SHP77 treated with DMSO at 0.1 percent for 48 hours (cell line): ENCODE measurements at regions not wholly inside any gene's neighbourhood (a gene's known extent, or its start where the extent isn't known, plus 50 kb on each side); places are given as distances from the start of the nearest gene placed in this dataset.

Source experiments
- DNase-seq: peaks from one replicate; lab custom pipeline; 2025; lab: John Stamatoyannopoulos, UW

DNA sequence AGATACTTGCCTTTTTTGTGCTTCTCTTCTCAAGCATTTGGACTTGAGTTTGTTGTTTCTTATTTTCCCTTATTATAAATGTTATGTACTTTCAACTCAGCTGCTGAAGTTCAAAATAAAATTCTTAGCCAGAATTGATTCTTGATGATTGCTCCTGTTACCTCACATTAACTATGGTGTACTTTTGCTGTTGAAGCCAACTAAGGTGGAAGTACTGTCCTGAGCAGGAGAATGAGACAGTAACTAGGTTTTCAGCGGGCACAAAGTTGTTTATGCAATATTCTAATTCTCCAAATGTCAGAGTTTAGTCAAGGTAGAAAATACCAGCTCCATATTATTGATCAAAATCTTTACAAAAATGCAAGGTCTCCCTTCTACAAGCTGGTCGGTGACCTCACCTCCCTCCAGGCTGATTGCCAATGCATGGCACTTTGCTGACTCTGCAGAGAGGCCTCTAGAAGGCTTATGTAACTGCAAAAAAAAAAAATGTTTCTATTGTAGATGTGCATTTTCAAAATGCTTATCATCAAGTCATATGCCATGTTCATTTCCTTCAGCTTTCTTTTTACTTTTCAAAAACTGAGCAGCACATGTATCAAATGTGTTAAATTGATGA, 1783.5 kb upstream of the WWC1 start:
- DNase-seq = no peak

DNA sequence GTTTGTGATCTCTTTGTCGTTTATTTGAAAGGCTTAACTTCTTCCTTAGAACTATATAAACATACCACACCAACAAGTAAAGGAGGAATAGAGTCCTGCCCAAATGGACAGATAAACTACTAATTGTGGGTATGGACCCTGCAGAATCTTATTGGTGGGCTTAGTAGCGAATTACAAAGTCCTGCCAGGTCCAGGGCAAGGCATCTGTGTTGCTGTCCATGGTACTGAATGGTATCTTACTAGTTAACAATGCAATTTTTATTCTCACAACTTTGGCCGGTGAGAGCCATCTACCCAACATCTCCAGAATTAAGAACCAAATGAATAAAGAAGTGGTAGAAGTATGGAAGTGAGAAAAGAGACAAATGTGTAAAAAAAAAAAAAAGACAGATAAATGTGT, 1782.4 kb upstream of the WWC1 start:
- no peak for DNase-seq

DNA sequence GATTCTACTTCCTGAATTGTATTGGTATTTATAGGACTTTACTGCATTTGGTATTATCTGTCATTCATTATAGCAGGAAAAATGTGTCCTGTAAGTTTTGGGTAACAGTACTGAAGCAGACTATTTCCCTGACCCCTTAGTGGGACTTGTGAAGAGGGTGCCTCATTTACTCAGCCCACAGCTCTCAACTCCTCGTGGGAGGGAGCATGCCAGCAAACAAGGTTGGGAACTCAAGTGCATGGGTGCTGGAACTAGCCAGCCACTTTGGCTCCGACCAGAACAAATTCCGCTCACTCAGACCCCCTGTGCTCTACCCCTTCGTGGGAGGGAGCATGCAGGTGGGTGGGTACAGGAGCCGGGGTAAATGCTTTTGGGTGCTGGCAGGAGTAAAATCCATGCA, 1773.5 kb upstream of the WWC1 start:
- no peak for DNase-seq

DNA sequence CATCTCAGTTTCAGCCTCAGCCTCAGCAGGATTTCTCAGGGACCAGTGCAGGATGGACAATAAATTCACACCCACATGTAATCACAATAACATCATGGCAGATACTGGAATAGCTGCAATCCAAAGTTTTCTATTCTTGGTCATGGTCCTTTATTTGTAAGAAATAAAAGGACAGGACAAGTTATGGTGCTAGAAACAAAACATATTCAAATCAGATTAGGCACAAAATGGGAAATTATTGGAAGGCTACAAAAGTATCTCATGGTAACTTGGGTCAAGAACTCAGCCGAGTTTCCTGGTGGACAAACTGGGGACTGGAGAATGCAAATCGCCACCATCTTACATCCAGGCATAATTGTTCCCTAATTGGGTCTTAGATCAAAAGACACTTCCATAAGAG, 1768.2 kb upstream of the WWC1 start:
- no peak for DNase-seq

DNA sequence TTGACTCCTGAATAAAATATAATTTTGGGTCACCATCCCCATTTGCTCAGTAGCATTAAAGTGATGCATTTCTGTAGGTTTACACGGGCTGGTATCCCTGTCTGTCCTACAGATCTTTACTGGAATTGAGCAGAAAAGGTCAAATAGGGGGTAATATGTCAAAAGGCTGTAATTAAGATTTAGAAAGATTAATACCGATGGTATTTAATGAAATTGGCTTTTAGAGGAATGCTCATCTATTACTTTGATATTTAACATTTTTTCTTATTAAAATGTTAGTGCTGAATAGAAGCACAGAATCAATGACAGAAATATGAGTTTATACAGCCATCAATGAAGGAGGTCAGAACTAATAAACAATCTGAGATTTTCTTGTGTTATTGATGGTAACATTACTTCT, 1762.2 kb upstream of the WWC1 start:
- DNase-seq = no peak

DNA sequence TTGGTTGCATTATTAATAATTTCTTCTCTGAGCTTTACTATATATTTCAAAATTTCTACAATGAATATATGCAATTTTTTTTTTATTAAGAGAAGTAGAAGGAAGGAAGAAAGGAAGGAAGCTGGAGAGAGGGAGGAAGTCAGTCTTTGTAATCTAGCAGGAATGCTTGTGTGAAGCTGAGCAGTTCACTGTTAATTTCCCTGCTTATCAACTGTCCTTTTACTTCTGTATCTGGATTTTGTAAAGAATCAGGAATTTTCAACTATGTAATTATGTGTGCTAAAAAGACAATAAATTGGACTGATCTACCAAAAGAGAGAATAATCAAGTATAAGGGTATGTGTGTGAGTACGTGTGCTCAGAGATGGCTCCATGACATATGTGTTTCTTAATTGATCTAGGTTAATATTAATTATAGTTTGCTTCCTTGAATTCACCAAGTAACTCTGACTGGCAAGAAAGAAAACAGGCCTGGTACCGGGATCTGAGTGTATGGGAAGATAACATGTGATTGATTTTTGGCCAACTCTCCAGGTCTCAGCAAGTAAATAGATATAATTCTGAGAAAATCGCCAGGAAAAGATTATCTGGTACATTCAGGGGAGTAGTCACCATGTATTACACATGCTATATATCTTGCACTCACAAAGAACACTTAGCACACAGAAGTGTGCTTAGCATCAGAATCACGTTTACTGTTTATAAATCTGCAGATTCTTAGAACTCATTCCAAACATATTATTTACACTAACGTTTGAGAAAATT, 1758.8 kb upstream of the WWC1 start:
- no peak for DNase-seq

DNA sequence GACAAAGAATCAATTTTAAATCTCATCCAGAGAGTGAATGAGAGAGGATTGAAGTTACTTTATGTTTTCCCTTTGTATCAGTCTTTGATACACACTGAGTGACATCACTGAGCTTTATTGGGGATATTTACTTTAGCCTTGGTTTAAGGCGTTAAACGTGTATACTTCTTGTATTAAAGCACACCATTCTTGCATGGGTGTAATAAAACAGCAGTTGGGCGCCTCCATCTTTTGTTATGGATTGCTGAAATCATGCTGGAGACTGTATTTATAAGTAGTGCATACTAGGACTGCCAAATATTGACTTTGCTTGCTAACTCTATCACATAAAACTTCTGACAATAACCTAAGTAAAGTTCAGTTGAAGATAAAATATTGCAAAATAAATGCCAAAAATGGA, 1755.8 kb upstream of the WWC1 start:
- DNase-seq = no peak

DNA sequence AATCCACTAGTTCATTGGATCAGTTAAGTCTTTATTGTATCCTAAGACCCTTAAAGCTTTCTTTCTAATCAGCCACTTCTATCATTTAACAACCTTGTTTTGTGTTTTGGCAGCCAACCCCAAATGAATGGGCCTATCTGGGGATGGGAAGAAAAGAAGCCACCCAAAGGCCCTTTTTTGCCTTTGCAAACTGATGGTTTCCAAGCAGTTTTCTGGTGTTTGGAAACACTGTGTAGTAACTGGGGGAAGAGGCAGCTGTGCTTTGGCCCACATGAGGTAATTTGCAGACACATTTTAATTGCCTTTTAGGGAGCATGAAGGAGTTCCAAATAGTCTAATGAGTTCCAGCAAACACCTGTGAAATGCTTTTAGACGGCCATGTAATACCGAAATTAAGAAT, 1751.3 kb upstream of the WWC1 start:
- DNase-seq = no peak

DNA sequence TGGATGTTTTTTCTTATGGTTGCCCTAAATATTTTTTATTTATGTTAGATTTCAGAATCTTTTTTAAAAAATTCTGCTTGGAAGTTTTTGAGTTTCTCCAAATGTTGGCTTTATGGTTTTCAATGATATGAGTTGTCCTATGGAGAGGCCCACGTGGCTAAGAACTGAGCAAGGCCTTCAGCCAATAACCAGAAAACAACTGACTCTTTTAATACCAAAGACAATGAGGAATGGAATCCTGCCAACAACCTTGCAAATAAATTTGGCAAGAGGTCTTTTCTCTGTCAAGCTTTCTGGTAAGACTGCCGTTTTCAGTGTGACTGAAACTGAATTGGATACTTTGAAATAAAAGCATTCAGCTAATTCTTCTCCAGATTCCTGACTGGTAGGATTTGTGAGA, 1740.1 kb upstream of the WWC1 start:
- DNase-seq = no peak

DNA sequence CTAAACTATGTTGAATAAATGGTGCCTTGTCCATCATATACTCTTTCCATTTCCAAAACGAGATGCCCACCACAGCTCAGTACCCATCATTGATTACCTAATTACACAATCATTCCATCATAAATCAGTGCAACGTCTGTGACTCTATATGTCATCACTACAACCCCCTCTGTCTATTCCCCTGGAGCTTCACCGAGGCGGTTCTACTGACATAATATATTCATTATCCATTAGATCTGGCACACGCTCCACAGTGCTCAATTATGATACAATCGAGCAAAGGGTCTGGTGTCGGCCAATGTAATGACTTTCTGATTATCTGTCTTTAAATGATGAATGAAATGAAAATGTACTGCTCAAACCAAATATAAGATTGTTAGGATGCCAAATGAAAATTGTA, 1737.7 kb upstream of the WWC1 start:
- no peak for DNase-seq

DNA sequence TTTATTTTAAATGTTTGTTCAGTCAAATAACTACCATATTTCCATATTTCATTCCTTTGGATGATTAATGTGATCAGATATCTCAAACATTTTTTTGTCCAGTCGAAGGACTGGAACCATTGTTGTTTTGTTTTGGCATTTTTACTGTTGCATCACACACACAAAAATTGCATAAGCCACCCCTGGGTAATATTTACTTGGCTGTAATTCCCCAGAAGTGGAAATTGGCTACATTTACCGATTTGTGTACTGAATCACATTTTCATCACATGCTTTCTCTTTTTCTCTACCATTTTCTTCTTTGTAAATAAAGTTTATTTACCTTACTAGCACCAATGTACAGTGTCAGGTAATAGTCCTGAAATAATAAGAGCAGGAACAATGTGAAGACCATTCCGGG, 1729.7 kb upstream of the WWC1 start:
- DNase-seq = no peak

DNA sequence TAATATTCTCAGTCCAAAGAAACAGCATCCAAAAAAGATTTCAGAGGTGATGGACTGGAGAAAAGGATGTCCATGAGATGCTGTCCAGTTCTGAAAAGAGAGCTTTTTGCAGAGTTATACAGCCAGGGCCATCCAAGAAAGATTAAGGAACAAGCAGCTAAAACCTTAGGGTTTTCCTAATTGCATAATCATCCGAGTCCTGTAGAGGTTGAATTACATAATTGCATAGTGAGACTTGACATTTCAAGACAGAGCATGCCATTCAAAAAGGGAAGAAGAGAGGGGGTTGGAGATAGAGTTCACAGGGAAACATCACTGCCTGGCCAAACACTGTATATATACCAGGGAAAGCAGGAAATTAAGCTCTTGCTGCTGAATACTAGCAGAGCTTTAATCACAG, 1729.2 kb upstream of the WWC1 start:
- no peak for DNase-seq

DNA sequence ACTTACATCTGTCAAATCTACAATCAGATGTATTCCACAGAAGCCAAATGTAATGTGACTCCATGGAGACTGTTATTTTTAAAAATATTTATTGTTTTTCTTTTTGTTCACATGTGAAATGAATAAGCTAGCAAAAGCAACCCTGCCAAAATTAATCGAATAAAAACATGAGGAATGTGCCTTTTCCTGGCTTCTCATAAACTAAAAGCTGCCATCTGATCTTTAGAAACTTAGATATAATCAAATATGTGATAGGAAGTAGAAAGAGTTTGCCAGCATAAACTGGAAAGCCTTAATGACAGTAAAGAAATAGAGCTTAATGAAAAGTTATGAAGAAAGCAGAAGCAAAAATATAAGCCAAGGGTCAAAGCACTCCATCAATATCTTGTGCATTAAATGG, 1724.7 kb upstream of the WWC1 start:
- DNase-seq = no peak

DNA sequence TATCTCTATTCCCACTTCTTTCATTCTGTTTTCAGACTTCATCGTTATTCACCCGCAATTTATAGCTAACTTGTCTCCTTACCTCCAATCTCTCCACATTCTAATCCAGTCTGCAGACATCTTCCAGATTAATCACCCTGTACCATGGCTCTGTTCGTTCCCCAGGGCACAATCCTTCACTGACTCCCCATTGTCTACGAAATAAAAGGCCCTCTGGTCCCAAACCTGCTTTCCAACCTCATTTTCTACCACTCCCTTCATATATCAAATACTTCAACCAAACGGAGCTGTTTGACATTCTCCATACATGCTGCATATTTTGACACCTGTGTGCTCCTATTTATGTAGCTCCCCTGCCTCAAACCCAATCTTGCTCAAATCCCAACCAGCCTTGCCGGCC, 1720.6 kb upstream of the WWC1 start:
- no peak for DNase-seq

DNA sequence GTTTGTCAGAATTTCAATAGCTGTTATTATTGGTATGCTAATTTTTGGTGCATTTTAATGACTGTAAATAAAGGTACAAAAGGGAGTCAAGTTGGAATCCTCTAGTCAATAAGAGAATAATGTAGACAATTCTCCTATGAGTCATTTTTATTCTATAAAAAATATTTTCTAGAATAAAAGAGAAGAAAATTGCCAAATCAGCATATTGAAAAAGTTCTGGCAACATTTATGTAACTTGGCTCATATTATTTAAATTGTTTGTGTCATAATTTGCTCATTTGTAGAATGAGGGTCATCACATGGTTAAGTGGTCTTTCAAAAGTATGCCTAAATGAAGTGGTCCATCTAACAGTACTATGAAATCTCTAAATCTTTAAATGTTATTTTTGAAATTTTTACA, 1719.8 kb upstream of the WWC1 start:
- no peak for DNase-seq

DNA sequence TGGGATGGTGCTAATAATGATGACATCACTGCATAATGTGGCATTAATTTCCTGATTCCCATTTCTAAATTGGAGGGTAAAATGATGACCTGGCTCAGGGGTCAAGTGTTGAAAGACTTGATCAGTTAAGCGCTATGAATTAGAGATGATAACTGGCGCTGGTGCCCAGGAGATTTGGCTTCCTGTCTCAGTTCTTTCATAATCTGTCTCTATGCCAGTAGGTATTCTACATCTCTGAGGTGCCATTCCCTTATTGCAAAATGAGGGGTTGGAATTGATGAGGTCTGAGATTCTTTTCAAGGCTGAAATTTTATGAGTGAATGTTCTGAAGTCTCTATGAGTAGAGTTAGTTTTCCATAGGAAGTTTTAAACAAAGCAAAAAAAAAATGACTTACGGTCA, 1715.1 kb upstream of the WWC1 start:
- DNase-seq = no peak

DNA sequence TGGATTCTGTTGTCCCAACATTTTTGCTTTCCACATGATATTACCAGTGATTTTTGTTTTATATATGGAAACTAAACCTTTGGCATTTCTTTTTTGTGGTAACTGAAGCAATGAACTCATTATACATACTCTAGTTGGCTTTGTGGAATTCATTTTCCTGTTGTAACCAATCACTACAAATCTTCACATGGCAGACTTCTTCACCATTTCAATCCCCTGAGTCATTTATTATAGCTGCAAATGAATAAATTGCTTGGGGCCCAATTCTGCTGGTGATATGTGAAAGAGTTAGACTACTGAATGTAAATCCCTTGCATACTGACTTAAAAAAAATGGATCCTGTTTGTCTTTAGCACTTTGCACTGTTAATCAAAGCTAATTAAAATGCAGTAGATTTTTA, 1709.6 kb upstream of the WWC1 start:
- DNase-seq = no peak

DNA sequence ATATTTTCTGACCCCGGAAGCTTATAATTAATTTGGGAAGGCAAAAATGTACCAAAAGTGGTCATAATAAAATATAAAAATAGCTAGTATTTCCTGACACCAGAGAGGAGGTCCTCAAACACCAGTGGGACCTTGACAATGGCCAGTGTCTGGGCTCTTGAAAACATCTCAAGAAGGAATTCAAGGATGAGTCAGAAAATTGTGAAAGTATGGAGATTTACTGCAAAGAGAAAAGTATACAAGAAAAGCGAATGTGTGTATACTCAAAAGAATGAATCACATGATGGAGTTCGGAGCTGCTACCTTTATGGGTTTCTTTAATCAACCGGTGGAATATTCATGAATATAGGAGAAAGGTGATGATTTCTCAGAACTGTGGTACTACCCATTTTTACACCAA, 1709.0 kb upstream of the WWC1 start:
- DNase-seq = no peak

DNA sequence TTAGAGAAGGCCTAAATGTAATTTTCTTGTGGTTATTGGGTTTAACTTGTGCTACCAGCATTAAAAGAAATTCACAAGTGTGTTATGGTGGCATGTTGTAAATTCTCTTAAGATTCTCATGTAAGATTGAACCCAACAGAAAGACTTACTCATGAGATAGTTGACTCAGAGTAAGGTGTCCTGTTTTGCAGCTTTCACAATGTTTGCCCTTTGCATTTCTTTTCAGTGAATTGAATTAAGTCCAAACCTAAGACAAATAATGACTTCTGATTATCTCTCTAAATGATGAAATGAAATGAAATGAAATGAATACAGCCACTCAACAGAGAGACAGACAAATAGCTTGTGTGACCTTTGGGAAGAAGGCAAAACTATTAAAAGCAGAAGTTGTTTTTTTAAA, 1696.9 kb upstream of the WWC1 start:
- DNase-seq = no peak

DNA sequence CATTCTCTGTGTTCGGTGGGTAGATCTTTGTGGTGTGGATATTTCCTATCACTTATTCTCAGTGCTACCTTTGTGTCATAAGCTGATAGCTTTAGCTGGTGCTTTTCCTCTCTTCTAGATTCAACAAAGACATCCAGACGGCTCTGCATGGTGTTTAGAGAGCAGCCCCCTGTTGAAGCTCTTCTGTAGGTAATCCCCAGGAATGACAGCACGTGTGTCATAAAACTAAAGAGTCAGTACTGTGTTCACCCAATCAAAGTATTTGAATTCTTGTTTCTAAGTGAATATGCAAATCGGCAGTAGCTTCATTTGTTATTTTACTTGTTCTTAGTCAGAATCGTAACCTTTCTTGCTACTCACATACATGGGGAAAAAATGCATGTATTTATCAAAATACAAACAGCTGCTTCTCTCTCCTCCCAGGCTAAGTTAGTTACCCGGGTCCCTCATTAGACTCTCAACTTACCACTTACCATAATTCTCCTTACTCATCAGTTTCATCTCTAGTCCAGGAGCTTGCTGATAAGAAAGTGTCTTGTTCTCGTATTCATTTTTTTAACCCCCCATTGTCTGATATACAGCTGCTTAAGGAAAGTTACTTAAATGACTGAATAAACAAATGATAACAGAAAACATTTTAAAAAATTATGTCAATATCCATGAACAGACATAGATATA, 1696.0 kb upstream of the WWC1 start:
- DNase-seq = no peak

DNA sequence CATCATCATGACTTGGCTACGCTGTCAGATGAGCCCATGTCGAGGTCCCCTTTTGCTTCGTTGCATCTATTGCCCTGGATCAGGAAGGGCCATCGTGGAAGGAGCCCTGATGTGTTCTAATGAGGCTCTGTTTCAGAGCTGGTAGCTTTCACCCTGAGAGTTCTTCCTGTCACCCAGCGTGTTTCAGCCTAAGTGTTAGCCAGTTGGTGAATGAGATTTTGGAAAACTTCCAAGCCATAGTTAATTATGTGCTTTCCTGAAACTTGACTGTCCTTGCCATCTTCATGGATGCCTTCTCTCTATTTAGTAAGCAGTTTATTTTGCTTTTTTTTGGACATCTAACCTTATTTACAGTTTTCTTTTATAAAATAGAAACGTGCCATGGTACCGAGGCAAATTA, 1695.4 kb upstream of the WWC1 start:
- DNase-seq = no peak

DNA sequence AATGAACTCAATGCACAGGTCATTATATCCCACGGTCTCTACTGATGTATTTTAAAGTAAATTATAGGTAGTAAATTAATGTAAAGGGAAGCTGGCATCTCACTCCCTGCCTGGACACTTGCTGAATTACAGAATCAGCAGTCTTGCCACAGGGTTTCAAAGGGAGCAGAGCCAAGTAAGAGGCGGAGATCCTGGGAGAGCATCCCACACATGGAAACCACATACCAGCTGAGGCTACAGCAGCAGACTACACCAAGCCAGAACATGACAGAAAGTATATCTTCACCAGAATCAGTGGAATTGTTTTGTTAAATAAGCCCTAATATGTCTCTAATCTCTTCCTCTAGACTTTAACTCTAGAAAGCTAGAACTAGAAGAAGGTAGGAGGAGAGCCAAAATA, 1689.2 kb upstream of the WWC1 start:
- DNase-seq = no peak

DNA sequence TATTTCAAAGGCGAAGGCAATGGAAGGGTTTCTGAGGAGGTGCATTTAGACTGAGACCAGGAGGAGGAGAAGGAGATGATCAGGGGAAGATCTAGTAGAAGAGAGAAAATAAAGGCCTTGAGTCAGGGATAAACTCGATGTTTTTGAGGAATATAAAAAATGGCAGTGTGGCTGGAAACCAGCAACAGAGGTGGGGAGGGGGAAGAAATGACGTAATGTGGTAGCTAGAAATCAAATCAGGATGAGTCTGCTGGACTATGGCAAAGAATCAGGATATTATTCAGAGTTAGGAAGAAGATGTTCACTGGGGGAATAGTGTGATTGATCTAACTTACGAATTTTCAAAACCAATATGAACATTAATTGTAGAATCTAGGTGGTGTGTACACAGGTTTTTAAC, 1673.9 kb upstream of the WWC1 start:
- DNase-seq = no peak

DNA sequence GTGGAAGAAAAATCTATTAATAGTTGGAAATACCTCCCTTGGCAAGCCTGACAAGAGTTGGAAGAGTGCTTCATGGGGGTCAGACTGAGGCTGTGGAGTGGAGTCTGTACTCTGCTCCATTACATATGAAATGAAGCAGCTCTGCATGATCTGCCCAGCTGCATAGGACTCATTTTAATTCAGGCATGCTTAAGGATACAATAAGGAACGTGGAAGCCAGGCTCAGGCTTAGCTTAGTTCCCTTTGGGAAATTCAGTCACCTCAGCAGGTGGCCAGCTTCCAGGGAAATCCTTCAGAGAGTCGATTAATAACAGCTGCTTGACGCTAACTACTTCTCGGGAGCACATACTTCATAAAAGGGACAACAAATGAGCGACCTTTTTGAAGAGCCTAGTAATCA, 1672.9 kb upstream of the WWC1 start:
- DNase-seq = no peak
